ENCODE measurements at regions not wholly inside any gene's neighbourhood (a gene's known extent, or its start where the extent isn't known, plus 50 kb on each side); places are given as distances from the start of the nearest gene placed in this dataset.

- TF ChIP-seq CTCF (IDR thresholded peaks at IDR 0.05; ENCODE audit: borderline replicate concordance, insufficient read depth, low read depth, low read length), result no peak
- H3K4me3 ChIP-seq (ENCODE audit: low read depth, low read length), result no peak overlapping the region
These were observed 104.0 kb upstream of the TOP3B start for GRCh38 chr22:22086501-22087158.

- no peak for TF ChIP-seq CTCF (IDR thresholded peaks at IDR 0.05; ENCODE audit: borderline replicate concordance, insufficient read depth, low read depth, low read length)
- H3K4me3 ChIP-seq (ENCODE audit: low read depth, low read length), result no peak overlapping the region
These were observed 103.3 kb upstream of the TOP3B start for GRCh38 chr22:22085702-22086500.

- no peak overlapping the region for H3K4me3 ChIP-seq (ENCODE audit: low read depth, low read length)
- no peak for TF ChIP-seq CTCF (IDR thresholded peaks at IDR 0.05; ENCODE audit: borderline replicate concordance, insufficient read depth, low read depth, low read length)
These were observed 101.6 kb upstream of the TOP3B start for GRCh38 chr22:22084089-22084711.

GRCh38 chr22:22082960-22083359 is 100.4 kb upstream of the TOP3B start:
- TF ChIP-seq CTCF (IDR thresholded peaks at IDR 0.05; ENCODE audit: borderline replicate concordance, insufficient read depth, low read depth, low read length), result no peak
- H3K4me3 ChIP-seq (ENCODE audit: low read depth, low read length), result no peak overlapping the region

GRCh38 chr22:22082229-22082835 is 99.7 kb upstream of the TOP3B start:
- no peak for TF ChIP-seq CTCF (IDR thresholded peaks at IDR 0.05; ENCODE audit: borderline replicate concordance, insufficient read depth, low read depth, low read length)
- no peak overlapping the region for H3K4me3 ChIP-seq (ENCODE audit: low read depth, low read length)

- no peak for TF ChIP-seq CTCF (IDR thresholded peaks at IDR 0.05; ENCODE audit: borderline replicate concordance, insufficient read depth, low read depth, low read length)
- H3K4me3 ChIP-seq (ENCODE audit: low read depth, low read length), result no peak overlapping the region
These were observed 97.7 kb upstream of the TOP3B start for GRCh38 chr22:22080270-22080669.

Data from GM12875 (cell line).